Endothelial cell (in vitro differentiated cells): ENCODE measurements at regions not wholly inside any gene's neighbourhood (a gene's known extent, or its start where the extent isn't known, plus 50 kb on each side); places are given as distances from the start of the nearest gene placed in this dataset.

Source experiments
- DNase-seq: peaks from one replicate; pipeline ENCODE4 v3.0.0; 2021; ENCODE audit warnings: low spot score
- H3K27ac Mint-ChIP-seq: one replicate; pipeline ENCODE4 v1.8.0; 2021; ENCODE audit warnings: mixed read lengths, inconsistent platforms; ENCODE audit not compliant: unreplicated experiment
- H3K27me3 Mint-ChIP-seq: one replicate; pipeline ENCODE4 v1.8.0; 2021; ENCODE audit warnings: mild to moderate bottlenecking, moderate library complexity, mixed read lengths, inconsistent platforms; ENCODE audit not compliant: unreplicated experiment
- H3K36me3 Mint-ChIP-seq: one replicate; pipeline ENCODE4 v1.8.0; 2021; ENCODE audit warnings: mild to moderate bottlenecking, low read depth, mixed read lengths, inconsistent platforms; ENCODE audit not compliant: unreplicated experiment
- H3K4me1 Mint-ChIP-seq: one replicate; pipeline ENCODE4 v1.8.0; 2021; ENCODE audit warnings: mild to moderate bottlenecking, mixed read lengths, inconsistent platforms; ENCODE audit not compliant: unreplicated experiment
- H3K4me3 Mint-ChIP-seq: one replicate; pipeline ENCODE4 v1.8.0; 2021; ENCODE audit warnings: mild to moderate bottlenecking, mixed read lengths, inconsistent platforms; ENCODE audit not compliant: unreplicated experiment
- H3K9me3 Mint-ChIP-seq: one replicate; pipeline ENCODE4 v1.8.0; 2021; ENCODE audit warnings: mixed read lengths, inconsistent platforms; ENCODE audit not compliant: unreplicated experiment
- TF ChIP-seq, protein P1 (sequence below): fragments of 200-600 bp; sonication (generic); IDR thresholded peaks from one replicate; pipeline ENCODE4 v1.5.0; 2021; ENCODE audit warnings: antibody characterized with exemption; ENCODE audit not compliant: unreplicated experiment

GRCh38 chrX:66900886-66901285 lies 262.0 kb upstream of the EDA2R start:
- Mint-ChIP-seq H3K36me3 (no peaks in the 10 kb centered on the region), H3K9me3 (no peaks in the 10 kb centered on the region), H3K4me3 (no peak overlapping the region), H3K4me1 (peaks cover 9% of the 10 kb centered on the region), H3K27ac (no peak overlapping the region), H3K27me3 (peaks cover 3% of the 10 kb centered on the region)
- TF ChIP-seq, protein P1, sequence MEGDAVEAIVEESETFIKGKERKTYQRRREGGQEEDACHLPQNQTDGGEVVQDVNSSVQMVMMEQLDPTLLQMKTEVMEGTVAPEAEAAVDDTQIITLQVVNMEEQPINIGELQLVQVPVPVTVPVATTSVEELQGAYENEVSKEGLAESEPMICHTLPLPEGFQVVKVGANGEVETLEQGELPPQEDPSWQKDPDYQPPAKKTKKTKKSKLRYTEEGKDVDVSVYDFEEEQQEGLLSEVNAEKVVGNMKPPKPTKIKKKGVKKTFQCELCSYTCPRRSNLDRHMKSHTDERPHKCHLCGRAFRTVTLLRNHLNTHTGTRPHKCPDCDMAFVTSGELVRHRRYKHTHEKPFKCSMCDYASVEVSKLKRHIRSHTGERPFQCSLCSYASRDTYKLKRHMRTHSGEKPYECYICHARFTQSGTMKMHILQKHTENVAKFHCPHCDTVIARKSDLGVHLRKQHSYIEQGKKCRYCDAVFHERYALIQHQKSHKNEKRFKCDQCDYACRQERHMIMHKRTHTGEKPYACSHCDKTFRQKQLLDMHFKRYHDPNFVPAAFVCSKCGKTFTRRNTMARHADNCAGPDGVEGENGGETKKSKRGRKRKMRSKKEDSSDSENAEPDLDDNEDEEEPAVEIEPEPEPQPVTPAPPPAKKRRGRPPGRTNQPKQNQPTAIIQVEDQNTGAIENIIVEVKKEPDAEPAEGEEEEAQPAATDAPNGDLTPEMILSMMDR: no peak
- no peak for DNase-seq

GRCh38 chrX:66892004-66892403 lies 253.1 kb upstream of the EDA2R start:
- no peaks in the 10 kb centered on the region for H3K27me3 Mint-ChIP-seq
- no peak for DNase-seq
- H3K27ac Mint-ChIP-seq: no peak overlapping the region
- TF ChIP-seq, protein P1: no peak
- H3K4me3 Mint-ChIP-seq: no peak overlapping the region
- no peaks in the 10 kb centered on the region for H3K4me1 Mint-ChIP-seq
- H3K36me3 Mint-ChIP-seq: no peaks in the 10 kb centered on the region
- no peaks in the 10 kb centered on the region for H3K9me3 Mint-ChIP-seq

DNA sequence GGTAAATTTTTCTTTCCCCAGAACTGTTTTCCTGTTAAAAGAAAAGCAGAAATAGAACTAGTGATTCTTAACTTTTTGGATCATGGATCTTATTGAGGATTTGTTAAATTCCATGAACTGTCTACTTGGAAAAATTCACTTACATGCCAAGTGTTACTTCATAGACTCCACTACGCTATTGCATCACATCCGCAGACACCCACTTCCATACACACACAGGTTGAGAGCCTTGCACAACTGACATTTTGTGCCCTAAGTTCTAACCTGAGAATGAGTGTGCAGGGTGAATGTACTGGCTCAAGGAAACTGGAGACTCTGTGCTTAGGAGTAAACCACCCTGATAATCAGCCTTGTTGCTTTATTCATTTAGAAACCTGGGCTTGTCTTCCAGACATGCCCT lies 250.5 kb upstream of the EDA2R start:
- TF ChIP-seq, protein P1: no peak
- no peak for DNase-seq
- Mint-ChIP-seq H3K27ac (no peak overlapping the region), H3K36me3 (no peaks in the 10 kb centered on the region), H3K4me3 (no peak overlapping the region), H3K27me3 (no peaks in the 10 kb centered on the region), H3K9me3 (no peaks in the 10 kb centered on the region), H3K4me1 (no peaks in the 10 kb centered on the region)

- no peaks in the 10 kb centered on the region for H3K27me3 Mint-ChIP-seq
Observed at GRCh38 chrX:66882101-66882500, 243.2 kb upstream of the EDA2R start.

GRCh38 chrX:66876776-66877175 lies 237.9 kb upstream of the EDA2R start:
- no peak for DNase-seq
- H3K4me1 Mint-ChIP-seq: no peaks in the 10 kb centered on the region
- no peaks in the 10 kb centered on the region for H3K9me3 Mint-ChIP-seq
- no peak overlapping the region for H3K4me3 Mint-ChIP-seq
- TF ChIP-seq, protein P1: no peak
- H3K27me3 Mint-ChIP-seq: no peaks in the 10 kb centered on the region
- H3K36me3 Mint-ChIP-seq: no peaks in the 10 kb centered on the region
- no peak overlapping the region for H3K27ac Mint-ChIP-seq

More at GRCh38 chrX:66882101-66882500, 243.2 kb upstream of the EDA2R start:
- TF ChIP-seq, protein P1: no peak
- no peak for DNase-seq
- Mint-ChIP-seq H3K36me3 (no peaks in the 10 kb centered on the region), H3K9me3 (no peaks in the 10 kb centered on the region), H3K4me1 (no peaks in the 10 kb centered on the region), H3K27ac (no peak overlapping the region), H3K4me3 (no peak overlapping the region)
